Choroid plexus epithelial cell (primary cell): ENCODE measurements at regions not wholly inside any gene's neighbourhood (a gene's known extent, or its start where the extent isn't known, plus 50 kb on each side); places are given as distances from the start of the nearest gene placed in this dataset.

Experiments used
- DNase-seq: peaks from one replicate; pipeline ENCODE4 v3.0.0-alpha.2; 2010; ENCODE audit warnings: low read depth
- H3K4me3 ChIP-seq: 2 replicates; pipeline ENCODE4 v1.5.1; 2011; ENCODE audit warnings: low read depth, mild to moderate bottlenecking, control low read depth, low read length, moderate library complexity
- TF ChIP-seq, protein P1 (sequence below): conservative IDR thresholded peaks from 2 replicates; pipeline ENCODE4 v1.5.1; 2011; ENCODE audit warnings: low read depth, mild to moderate bottlenecking, control low read depth, inconsistent platforms, low read length, moderate library complexity

DNA sequence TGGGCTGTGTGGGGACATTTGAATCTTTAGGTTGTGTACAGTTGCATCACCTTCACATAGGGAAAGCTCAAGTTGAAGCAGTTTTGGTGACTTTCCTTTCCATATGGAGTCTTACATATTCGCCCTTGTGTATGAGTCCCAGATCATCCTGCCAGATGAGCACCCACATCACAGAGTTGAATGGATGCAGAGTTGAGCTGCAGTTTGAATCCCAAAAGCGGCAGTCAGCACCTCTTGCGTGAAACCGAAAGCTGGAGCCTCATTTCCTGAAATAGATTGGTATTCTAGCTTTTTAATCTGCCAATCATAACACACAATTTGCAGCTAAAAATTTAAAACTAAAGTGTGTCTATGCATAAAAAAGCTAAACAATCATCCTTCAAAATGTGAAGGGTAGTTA, 162.9 kb upstream of the DIPK2B start:
- H3K4me3 ChIP-seq: no peak overlapping the region
- TF ChIP-seq, protein P1, sequence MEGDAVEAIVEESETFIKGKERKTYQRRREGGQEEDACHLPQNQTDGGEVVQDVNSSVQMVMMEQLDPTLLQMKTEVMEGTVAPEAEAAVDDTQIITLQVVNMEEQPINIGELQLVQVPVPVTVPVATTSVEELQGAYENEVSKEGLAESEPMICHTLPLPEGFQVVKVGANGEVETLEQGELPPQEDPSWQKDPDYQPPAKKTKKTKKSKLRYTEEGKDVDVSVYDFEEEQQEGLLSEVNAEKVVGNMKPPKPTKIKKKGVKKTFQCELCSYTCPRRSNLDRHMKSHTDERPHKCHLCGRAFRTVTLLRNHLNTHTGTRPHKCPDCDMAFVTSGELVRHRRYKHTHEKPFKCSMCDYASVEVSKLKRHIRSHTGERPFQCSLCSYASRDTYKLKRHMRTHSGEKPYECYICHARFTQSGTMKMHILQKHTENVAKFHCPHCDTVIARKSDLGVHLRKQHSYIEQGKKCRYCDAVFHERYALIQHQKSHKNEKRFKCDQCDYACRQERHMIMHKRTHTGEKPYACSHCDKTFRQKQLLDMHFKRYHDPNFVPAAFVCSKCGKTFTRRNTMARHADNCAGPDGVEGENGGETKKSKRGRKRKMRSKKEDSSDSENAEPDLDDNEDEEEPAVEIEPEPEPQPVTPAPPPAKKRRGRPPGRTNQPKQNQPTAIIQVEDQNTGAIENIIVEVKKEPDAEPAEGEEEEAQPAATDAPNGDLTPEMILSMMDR: no peak
- no peak for DNase-seq

DNA sequence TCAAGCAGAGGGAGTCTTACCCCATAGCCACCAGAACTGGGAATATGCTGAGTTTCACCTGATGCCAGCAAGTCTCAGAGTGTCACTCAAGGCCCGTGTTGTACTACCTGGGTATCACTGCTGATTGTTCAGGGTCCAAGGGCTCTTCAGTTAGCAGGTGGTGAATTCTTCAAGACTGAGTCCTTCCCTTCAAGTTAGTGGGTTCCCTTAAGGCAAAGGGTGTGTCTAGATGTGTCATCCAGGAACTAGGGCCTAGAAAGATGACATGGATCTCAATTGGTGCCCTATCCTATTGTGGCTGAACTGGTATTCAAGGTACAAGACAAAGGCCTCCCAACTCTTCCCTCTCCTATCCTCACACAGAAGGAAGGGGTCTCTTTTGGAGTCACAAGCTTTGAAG, 159.9 kb upstream of the DIPK2B start:
- H3K4me3 ChIP-seq: no peak overlapping the region
- TF ChIP-seq, protein P1: no peak
- DNase-seq: no peak

GRCh38 chrX:45358392-45358791, 157.7 kb upstream of the DIPK2B start:
- DNase-seq: no peak
- H3K4me3 ChIP-seq: no peak overlapping the region
- TF ChIP-seq, protein P1: no peak

- TF ChIP-seq, protein P1: no peak
- no peak overlapping the region for H3K4me3 ChIP-seq
- DNase-seq: no peak
Observed at GRCh38 chrX:45353456-45353855, 152.8 kb upstream of the DIPK2B start.

- TF ChIP-seq, protein P1: no peak
- no peak for DNase-seq
- no peak overlapping the region for H3K4me3 ChIP-seq
Observed at GRCh38 chrX:45352611-45353010, 151.9 kb upstream of the DIPK2B start.

- TF ChIP-seq, protein P1: no peak
- H3K4me3 ChIP-seq: no peak overlapping the region
- DNase-seq: peak; percentile 68
Observed at GRCh38 chrX:45351478-45351877, 150.8 kb upstream of the DIPK2B start.

GRCh38 chrX:45348296-45348695, 147.6 kb upstream of the DIPK2B start:
- TF ChIP-seq, protein P1: no peak
- H3K4me3 ChIP-seq: no peak overlapping the region
- DNase-seq: no peak
